ENCODE measurements at regions not wholly inside any gene's neighbourhood (a gene's known extent, or its start where the extent isn't known, plus 50 kb on each side); places are given as distances from the start of the nearest gene placed in this dataset.

GRCh38 chr1:80896781-80897356 is 903.9 kb upstream of the ADGRL2 start:
- Mint-ChIP-seq H3K4me1 (no peaks in the 10 kb centered on the region), H3K27ac (no peak overlapping the region), H3K27me3 (no peaks in the 10 kb centered on the region), H3K36me3 (ENCODE audit: low read depth) (no peaks in the 10 kb centered on the region), H3K4me3 (no peak overlapping the region)
- no peaks in the 10 kb centered on the region for H3K9me3 ChIP-seq (ENCODE audit: control insufficient read depth, low read length, poor library complexity, severe bottlenecking)
- no peak for DNase-seq
- no peak for ATAC-seq

GRCh38 chr1:80894921-80895320 is 905.8 kb upstream of the ADGRL2 start:
- no peak overlapping the region for H3K4me3 Mint-ChIP-seq
- no peaks in the 10 kb centered on the region for H3K4me1 Mint-ChIP-seq
- H3K27ac Mint-ChIP-seq, result no peak overlapping the region
- no peaks in the 10 kb centered on the region for H3K36me3 Mint-ChIP-seq (ENCODE audit: low read depth)
- no peaks in the 10 kb centered on the region for H3K27me3 Mint-ChIP-seq
- no peak for ATAC-seq
- no peaks in the 10 kb centered on the region for H3K9me3 ChIP-seq (ENCODE audit: control insufficient read depth, low read length, poor library complexity, severe bottlenecking)
- DNase-seq, result no peak

GRCh38 chr1:80893115-80893514 is 907.6 kb upstream of the ADGRL2 start:
- H3K4me1 Mint-ChIP-seq, result no peaks in the 10 kb centered on the region
- no peaks in the 10 kb centered on the region for H3K36me3 Mint-ChIP-seq (ENCODE audit: low read depth)

GRCh38 chr1:80892539-80892938 is 908.2 kb upstream of the ADGRL2 start:
- no peak overlapping the region for H3K27ac Mint-ChIP-seq
- H3K4me3 Mint-ChIP-seq, result no peak overlapping the region

More at GRCh38 chr1:80893115-80893514, 907.6 kb upstream of the ADGRL2 start:
- DNase-seq, result no peak
- no peak overlapping the region for H3K4me3 Mint-ChIP-seq
- no peaks in the 10 kb centered on the region for H3K27me3 Mint-ChIP-seq
- ATAC-seq, result no peak
- H3K27ac Mint-ChIP-seq, result no peak overlapping the region
- H3K9me3 ChIP-seq (ENCODE audit: control insufficient read depth, low read length, poor library complexity, severe bottlenecking), result no peaks in the 10 kb centered on the region

GRCh38 chr1:80891871-80892270 is 908.9 kb upstream of the ADGRL2 start:
- H3K36me3 Mint-ChIP-seq (ENCODE audit: low read depth), result no peaks in the 10 kb centered on the region
- H3K27me3 Mint-ChIP-seq, result no peaks in the 10 kb centered on the region
- no peak overlapping the region for H3K4me3 Mint-ChIP-seq
- DNase-seq (no peak), ATAC-seq (no peak)
- no peak overlapping the region for H3K27ac Mint-ChIP-seq
- H3K4me1 Mint-ChIP-seq, result no peaks in the 10 kb centered on the region
- no peaks in the 10 kb centered on the region for H3K9me3 ChIP-seq (ENCODE audit: control insufficient read depth, low read length, poor library complexity, severe bottlenecking)

More at GRCh38 chr1:80892539-80892938, 908.2 kb upstream of the ADGRL2 start:
- Mint-ChIP-seq H3K36me3 (ENCODE audit: low read depth) (no peaks in the 10 kb centered on the region), H3K27me3 (no peaks in the 10 kb centered on the region), H3K4me1 (no peaks in the 10 kb centered on the region)
- DNase-seq, result no peak
- no peaks in the 10 kb centered on the region for H3K9me3 ChIP-seq (ENCODE audit: control insufficient read depth, low read length, poor library complexity, severe bottlenecking)
- ATAC-seq, result no peak

GRCh38 chr1:80882553-80882952 is 918.2 kb upstream of the ADGRL2 start:
- no peaks in the 10 kb centered on the region for H3K9me3 ChIP-seq (ENCODE audit: control insufficient read depth, low read length, poor library complexity, severe bottlenecking)
- no peak for DNase-seq
- H3K4me1 Mint-ChIP-seq, result no peaks in the 10 kb centered on the region
- no peak overlapping the region for H3K27ac Mint-ChIP-seq
- no peaks in the 10 kb centered on the region for H3K27me3 Mint-ChIP-seq
- H3K4me3 Mint-ChIP-seq, result no peak overlapping the region
- ATAC-seq, result no peak
- H3K36me3 Mint-ChIP-seq (ENCODE audit: low read depth), result no peaks in the 10 kb centered on the region

- Mint-ChIP-seq H3K4me1 (no peaks in the 10 kb centered on the region), H3K36me3 (ENCODE audit: low read depth) (no peaks in the 10 kb centered on the region), H3K4me3 (no peak overlapping the region), H3K27me3 (no peaks in the 10 kb centered on the region), H3K27ac (no peak overlapping the region)
- no peak for DNase-seq
- no peaks in the 10 kb centered on the region for H3K9me3 ChIP-seq (ENCODE audit: control insufficient read depth, low read length, poor library complexity, severe bottlenecking)
- ATAC-seq, result no peak
Measured at GRCh38 chr1:80878343-80878742, 922.4 kb upstream of the ADGRL2 start.

- H3K27me3 Mint-ChIP-seq, result no peaks in the 10 kb centered on the region
- ATAC-seq (no peak), DNase-seq (no peak)
- H3K27ac Mint-ChIP-seq, result no peak overlapping the region
- H3K4me3 Mint-ChIP-seq, result no peak overlapping the region
- H3K9me3 ChIP-seq (ENCODE audit: control insufficient read depth, low read length, poor library complexity, severe bottlenecking), result no peaks in the 10 kb centered on the region
- H3K36me3 Mint-ChIP-seq (ENCODE audit: low read depth), result no peaks in the 10 kb centered on the region
- H3K4me1 Mint-ChIP-seq, result no peaks in the 10 kb centered on the region
Measured at GRCh38 chr1:80876035-80876434, 924.7 kb upstream of the ADGRL2 start.

GRCh38 chr1:80869299-80869698 is 931.4 kb upstream of the ADGRL2 start:
- DNase-seq (no peak), ATAC-seq (no peak)
- Mint-ChIP-seq H3K4me1 (no peaks in the 10 kb centered on the region), H3K4me3 (no peak overlapping the region), H3K27me3 (no peaks in the 10 kb centered on the region), H3K36me3 (ENCODE audit: low read depth) (no peaks in the 10 kb centered on the region), H3K27ac (no peak overlapping the region)
- H3K9me3 ChIP-seq (ENCODE audit: control insufficient read depth, low read length, poor library complexity, severe bottlenecking), result no peaks in the 10 kb centered on the region

- no peaks in the 10 kb centered on the region for H3K36me3 Mint-ChIP-seq (ENCODE audit: low read depth)
- no peaks in the 10 kb centered on the region for H3K9me3 ChIP-seq (ENCODE audit: control insufficient read depth, low read length, poor library complexity, severe bottlenecking)
- ATAC-seq (no peak), DNase-seq (no peak)
- no peak overlapping the region for H3K4me3 Mint-ChIP-seq
- no peaks in the 10 kb centered on the region for H3K4me1 Mint-ChIP-seq
- H3K27me3 Mint-ChIP-seq, result no peaks in the 10 kb centered on the region
- H3K27ac Mint-ChIP-seq, result no peak overlapping the region
Measured at GRCh38 chr1:80847904-80848303, 952.8 kb upstream of the ADGRL2 start.

- Mint-ChIP-seq H3K4me3 (no peak overlapping the region), H3K27me3 (no peaks in the 10 kb centered on the region), H3K4me1 (no peaks in the 10 kb centered on the region), H3K36me3 (ENCODE audit: low read depth) (no peaks in the 10 kb centered on the region), H3K27ac (no peak overlapping the region)
- no peak for ATAC-seq
- no peak for DNase-seq
- H3K9me3 ChIP-seq (ENCODE audit: control insufficient read depth, low read length, poor library complexity, severe bottlenecking), result no peaks in the 10 kb centered on the region
Measured at GRCh38 chr1:80846966-80847365, 953.8 kb upstream of the ADGRL2 start.

GRCh38 chr1:80842796-80843195 is 957.9 kb upstream of the ADGRL2 start:
- Mint-ChIP-seq H3K4me1 (no peaks in the 10 kb centered on the region), H3K27ac (no peak overlapping the region), H3K36me3 (ENCODE audit: low read depth) (no peaks in the 10 kb centered on the region), H3K4me3 (no peak overlapping the region), H3K27me3 (no peaks in the 10 kb centered on the region)
- DNase-seq (no peak), ATAC-seq (no peak)
- no peaks in the 10 kb centered on the region for H3K9me3 ChIP-seq (ENCODE audit: control insufficient read depth, low read length, poor library complexity, severe bottlenecking)

GRCh38 chr1:80841261-80841660 is 959.5 kb upstream of the ADGRL2 start:
- Mint-ChIP-seq H3K4me1 (no peaks in the 10 kb centered on the region), H3K4me3 (no peak overlapping the region), H3K27ac (no peak overlapping the region), H3K27me3 (no peaks in the 10 kb centered on the region), H3K36me3 (ENCODE audit: low read depth) (no peaks in the 10 kb centered on the region)
- no peak for ATAC-seq
- H3K9me3 ChIP-seq (ENCODE audit: control insufficient read depth, low read length, poor library complexity, severe bottlenecking), result no peaks in the 10 kb centered on the region
- no peak for DNase-seq

GRCh38 chr1:80837066-80837465 is 963.7 kb upstream of the ADGRL2 start:
- H3K27me3 Mint-ChIP-seq, result no peaks in the 10 kb centered on the region
- no peaks in the 10 kb centered on the region for H3K36me3 Mint-ChIP-seq (ENCODE audit: low read depth)
- ATAC-seq (no peak), DNase-seq (no peak)
- H3K4me1 Mint-ChIP-seq, result no peaks in the 10 kb centered on the region
- no peaks in the 10 kb centered on the region for H3K9me3 ChIP-seq (ENCODE audit: control insufficient read depth, low read length, poor library complexity, severe bottlenecking)
- no peak overlapping the region for H3K4me3 Mint-ChIP-seq
- no peak overlapping the region for H3K27ac Mint-ChIP-seq
